ENCODE measurements at regions not wholly inside any gene's neighbourhood (a gene's known extent, or its start where the extent isn't known, plus 50 kb on each side); places are given as distances from the start of the nearest gene placed in this dataset.

GRCh38 chr5:117188211-117188610 is 613.6 kb upstream of the SEMA6A start:
- Mint-ChIP-seq H3K36me3 (ENCODE audit: insufficient read depth, unreplicated experiment) (no peaks in the 10 kb centered on the region), H3K9me3 (ENCODE audit: low read depth, unreplicated experiment) (peaks cover 19% of the 10 kb centered on the region), H3K4me1 (ENCODE audit: low read depth, unreplicated experiment) (no peaks in the 10 kb centered on the region), H3K27ac (ENCODE audit: unreplicated experiment) (no peak overlapping the region), H3K27me3 (ENCODE audit: unreplicated experiment) (no peaks in the 10 kb centered on the region), H3K4me3 (ENCODE audit: low read depth, unreplicated experiment) (no peak overlapping the region)
- TF ChIP-seq, protein P1, sequence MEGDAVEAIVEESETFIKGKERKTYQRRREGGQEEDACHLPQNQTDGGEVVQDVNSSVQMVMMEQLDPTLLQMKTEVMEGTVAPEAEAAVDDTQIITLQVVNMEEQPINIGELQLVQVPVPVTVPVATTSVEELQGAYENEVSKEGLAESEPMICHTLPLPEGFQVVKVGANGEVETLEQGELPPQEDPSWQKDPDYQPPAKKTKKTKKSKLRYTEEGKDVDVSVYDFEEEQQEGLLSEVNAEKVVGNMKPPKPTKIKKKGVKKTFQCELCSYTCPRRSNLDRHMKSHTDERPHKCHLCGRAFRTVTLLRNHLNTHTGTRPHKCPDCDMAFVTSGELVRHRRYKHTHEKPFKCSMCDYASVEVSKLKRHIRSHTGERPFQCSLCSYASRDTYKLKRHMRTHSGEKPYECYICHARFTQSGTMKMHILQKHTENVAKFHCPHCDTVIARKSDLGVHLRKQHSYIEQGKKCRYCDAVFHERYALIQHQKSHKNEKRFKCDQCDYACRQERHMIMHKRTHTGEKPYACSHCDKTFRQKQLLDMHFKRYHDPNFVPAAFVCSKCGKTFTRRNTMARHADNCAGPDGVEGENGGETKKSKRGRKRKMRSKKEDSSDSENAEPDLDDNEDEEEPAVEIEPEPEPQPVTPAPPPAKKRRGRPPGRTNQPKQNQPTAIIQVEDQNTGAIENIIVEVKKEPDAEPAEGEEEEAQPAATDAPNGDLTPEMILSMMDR (IDR thresholded peaks at IDR 0.05; ENCODE audit: unreplicated experiment): no peak
- CTCF ChIA-PET: no interaction called here
- no TSS peak for BruUV-seq (replicated peaks)
- intact Hi-C loops (cut with micrococcal nuclease; ENCODE audit: unreplicated experiment): no loop called here
- no peak for DNase-seq

- TF ChIP-seq, protein P1 (IDR thresholded peaks at IDR 0.05; ENCODE audit: unreplicated experiment): no peak
- CTCF ChIA-PET: no interaction called here
- Mint-ChIP-seq H3K4me1 (ENCODE audit: low read depth, unreplicated experiment) (no peaks in the 10 kb centered on the region), H3K27ac (ENCODE audit: unreplicated experiment) (no peak overlapping the region), H3K9me3 (ENCODE audit: low read depth, unreplicated experiment) (peaks cover 16% of the 10 kb centered on the region), H3K36me3 (ENCODE audit: insufficient read depth, unreplicated experiment) (no peaks in the 10 kb centered on the region), H3K27me3 (ENCODE audit: unreplicated experiment) (no peaks in the 10 kb centered on the region), H3K4me3 (ENCODE audit: low read depth, unreplicated experiment) (no peak overlapping the region)
- intact Hi-C loops (cut with micrococcal nuclease; ENCODE audit: unreplicated experiment): no loop called here
- DNase-seq: no peak
- no TSS peak for BruUV-seq (replicated peaks)
Observed at GRCh38 chr5:117186751-117187150, 612.1 kb upstream of the SEMA6A start.

GRCh38 chr5:117183326-117183725 is 608.7 kb upstream of the SEMA6A start:
- H3K9me3 Mint-ChIP-seq (ENCODE audit: low read depth, unreplicated experiment): peaks cover 23% of the 10 kb centered on the region
- no peaks in the 10 kb centered on the region for H3K4me1 Mint-ChIP-seq (ENCODE audit: low read depth, unreplicated experiment)
- BruUV-seq (replicated peaks): no TSS peak
- intact Hi-C loops (cut with micrococcal nuclease; ENCODE audit: unreplicated experiment): no loop called here
- no peaks in the 10 kb centered on the region for H3K27me3 Mint-ChIP-seq (ENCODE audit: unreplicated experiment)
- DNase-seq: no peak
- CTCF ChIA-PET: no interaction called here
- H3K4me3 Mint-ChIP-seq (ENCODE audit: low read depth, unreplicated experiment): no peak overlapping the region
- H3K36me3 Mint-ChIP-seq (ENCODE audit: insufficient read depth, unreplicated experiment): no peaks in the 10 kb centered on the region
- no peak overlapping the region for H3K27ac Mint-ChIP-seq (ENCODE audit: unreplicated experiment)
- TF ChIP-seq, protein P1 (IDR thresholded peaks at IDR 0.05; ENCODE audit: unreplicated experiment): no peak

DNA sequence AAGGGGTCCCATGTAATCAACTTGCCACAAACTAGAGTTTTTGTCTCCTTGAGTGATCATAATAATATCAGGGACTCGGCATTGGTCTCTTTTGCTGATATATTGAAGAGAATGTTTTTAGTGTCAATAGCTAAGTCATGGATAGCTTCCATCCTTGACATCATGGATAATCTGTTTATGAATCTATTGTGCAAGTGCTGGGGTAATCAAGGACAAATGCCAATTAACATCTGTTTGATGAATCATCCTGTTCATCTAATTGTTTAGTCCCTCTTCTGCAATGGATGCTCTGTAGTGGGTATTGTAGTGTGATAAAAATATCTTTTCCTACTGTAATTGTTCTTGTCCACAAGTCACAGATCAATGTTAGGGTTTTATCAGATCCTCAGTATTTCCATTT is 607.5 kb upstream of the SEMA6A start:
- no peaks in the 10 kb centered on the region for H3K36me3 Mint-ChIP-seq (ENCODE audit: insufficient read depth, unreplicated experiment)
- TF ChIP-seq, protein P1 (IDR thresholded peaks at IDR 0.05; ENCODE audit: unreplicated experiment): no peak
- CTCF ChIA-PET: no interaction called here
- H3K27ac Mint-ChIP-seq (ENCODE audit: unreplicated experiment): no peak overlapping the region
- no TSS peak for BruUV-seq (replicated peaks)
- H3K9me3 Mint-ChIP-seq (ENCODE audit: low read depth, unreplicated experiment): peaks cover 26% of the 10 kb centered on the region
- no peak for DNase-seq
- no peak overlapping the region for H3K4me3 Mint-ChIP-seq (ENCODE audit: low read depth, unreplicated experiment)
- no peaks in the 10 kb centered on the region for H3K4me1 Mint-ChIP-seq (ENCODE audit: low read depth, unreplicated experiment)
- H3K27me3 Mint-ChIP-seq (ENCODE audit: unreplicated experiment): no peaks in the 10 kb centered on the region
- intact Hi-C loops (cut with micrococcal nuclease; ENCODE audit: unreplicated experiment): no loop called here

GRCh38 chr5:117177302-117177701 is 602.7 kb upstream of the SEMA6A start:
- Mint-ChIP-seq H3K4me3 (ENCODE audit: low read depth, unreplicated experiment) (no peak overlapping the region), H3K27ac (ENCODE audit: unreplicated experiment) (no peak overlapping the region), H3K9me3 (ENCODE audit: low read depth, unreplicated experiment) (peaks cover 14% of the 10 kb centered on the region), H3K27me3 (ENCODE audit: unreplicated experiment) (no peaks in the 10 kb centered on the region), H3K4me1 (ENCODE audit: low read depth, unreplicated experiment) (no peaks in the 10 kb centered on the region), H3K36me3 (ENCODE audit: insufficient read depth, unreplicated experiment) (no peaks in the 10 kb centered on the region)
- CTCF ChIA-PET: no interaction called here
- intact Hi-C loops (cut with micrococcal nuclease; ENCODE audit: unreplicated experiment): no loop called here
- DNase-seq: no peak
- no TSS peak for BruUV-seq (replicated peaks)
- TF ChIP-seq, protein P1 (IDR thresholded peaks at IDR 0.05; ENCODE audit: unreplicated experiment): no peak
